CD4-positive, alpha-beta T cell treated with Interleukin-1 beta for 1 hour (primary cell): ENCODE measurements at regions not wholly inside any gene's neighbourhood (a gene's known extent, or its start where the extent isn't known, plus 50 kb on each side); places are given as distances from the start of the nearest gene placed in this dataset.

Experiments
- DNase-seq, 2 donors: peaks; one replicate each; pipeline ENCODE4 v3.0.0-alpha.2; 2020 to 2022

GRCh38 chr3:177300842-177301241 lies 103.6 kb upstream of the TBL1XR1 start:
- no peak for DNase-seq

- DNase-seq = no peak
These were observed 109.0 kb upstream of the TBL1XR1 start for GRCh38 chr3:177306252-177306651.

- DNase-seq = no peak
These were observed 110.1 kb upstream of the TBL1XR1 start for GRCh38 chr3:177307391-177307790.

GRCh38 chr3:177307826-177308225 lies 110.5 kb upstream of the TBL1XR1 start:
- no peak for DNase-seq

- no peak for DNase-seq
These were observed 111.0 kb upstream of the TBL1XR1 start for GRCh38 chr3:177308286-177308685.

GRCh38 chr3:177308911-177309310 lies 111.6 kb upstream of the TBL1XR1 start:
- no peak for DNase-seq

GRCh38 chr3:177312491-177312890 lies 115.2 kb upstream of the TBL1XR1 start:
- no peak for DNase-seq

- no peak for DNase-seq
These were observed 117.6 kb upstream of the TBL1XR1 start for GRCh38 chr3:177314897-177315296.

GRCh38 chr3:177317247-177317646 lies 120.0 kb upstream of the TBL1XR1 start:
- DNase-seq = no peak

- DNase-seq = no peak
These were observed 121.3 kb upstream of the TBL1XR1 start for GRCh38 chr3:177318559-177318958.

GRCh38 chr3:177320765-177321247 lies 123.5 kb upstream of the TBL1XR1 start:
- no peak for DNase-seq

GRCh38 chr3:177321819-177322218 lies 124.5 kb upstream of the TBL1XR1 start:
- DNase-seq = no peak

GRCh38 chr3:177322881-177323280 lies 125.6 kb upstream of the TBL1XR1 start:
- DNase-seq = peak in 1 of 2 donors; percentile 43

- DNase-seq = no peak
These were observed 132.6 kb upstream of the TBL1XR1 start for GRCh38 chr3:177329854-177330253.

- DNase-seq = no peak
These were observed 133.5 kb upstream of the TBL1XR1 start for GRCh38 chr3:177330779-177331178.

GRCh38 chr3:177331203-177331835 lies 134.0 kb upstream of the TBL1XR1 start:
- no peak for DNase-seq

GRCh38 chr3:177332955-177333354 lies 135.7 kb upstream of the TBL1XR1 start:
- DNase-seq = no peak

- DNase-seq = peak in 1 of 2 donors; percentile 16
These were observed 136.5 kb upstream of the TBL1XR1 start for GRCh38 chr3:177333533-177334520.

GRCh38 chr3:177334803-177335202 lies 137.5 kb upstream of the TBL1XR1 start:
- DNase-seq = no peak

- no peak for DNase-seq
These were observed 138.4 kb upstream of the TBL1XR1 start for GRCh38 chr3:177335728-177336127.

- no peak for DNase-seq
These were observed 139.7 kb upstream of the TBL1XR1 start for GRCh38 chr3:177336873-177337450.

GRCh38 chr3:177337541-177338331 lies 140.5 kb upstream of the TBL1XR1 start:
- peak; percentile 49 to 57 for DNase-seq
